Activated T-helper 17 cell treated with anti-CD3 and anti-CD28 coated beads, Interleukin-2, amount 50 U/mL, for 72 hours (primary cell): ENCODE measurements at regions not wholly inside any gene's neighbourhood (a gene's known extent, or its start where the extent isn't known, plus 50 kb on each side); places are given as distances from the start of the nearest gene placed in this dataset.

Source experiments
- ATAC-seq: fragments of 150-1000 bp; cut with Tn5 transposase; replicated peaks from 2 replicates; pipeline ENCODE4 v1.10.0; 2021; ENCODE audit warnings: mild to moderate bottlenecking, moderate library complexity
- H3K27ac Mint-ChIP-seq: one replicate; pipeline ENCODE4 v1.8.0; 2022; ENCODE audit warnings: mixed read lengths
- H3K27me3 Mint-ChIP-seq: one replicate; pipeline ENCODE4 v1.8.0; 2022; ENCODE audit warnings: mixed read lengths
- H3K36me3 Mint-ChIP-seq: one replicate; pipeline ENCODE4 v1.8.0; 2022; ENCODE audit warnings: low read depth, mild to moderate bottlenecking, mixed read lengths
- H3K4me1 Mint-ChIP-seq: one replicate; pipeline ENCODE4 v1.8.0; 2022; ENCODE audit warnings: mixed read lengths
- H3K4me3 Mint-ChIP-seq: one replicate; pipeline ENCODE4 v1.8.0; 2022; ENCODE audit warnings: mild to moderate bottlenecking, mixed read lengths
- H3K9me3 Mint-ChIP-seq: one replicate; pipeline ENCODE4 v1.8.0; 2022; ENCODE audit warnings: mixed read lengths

DNA sequence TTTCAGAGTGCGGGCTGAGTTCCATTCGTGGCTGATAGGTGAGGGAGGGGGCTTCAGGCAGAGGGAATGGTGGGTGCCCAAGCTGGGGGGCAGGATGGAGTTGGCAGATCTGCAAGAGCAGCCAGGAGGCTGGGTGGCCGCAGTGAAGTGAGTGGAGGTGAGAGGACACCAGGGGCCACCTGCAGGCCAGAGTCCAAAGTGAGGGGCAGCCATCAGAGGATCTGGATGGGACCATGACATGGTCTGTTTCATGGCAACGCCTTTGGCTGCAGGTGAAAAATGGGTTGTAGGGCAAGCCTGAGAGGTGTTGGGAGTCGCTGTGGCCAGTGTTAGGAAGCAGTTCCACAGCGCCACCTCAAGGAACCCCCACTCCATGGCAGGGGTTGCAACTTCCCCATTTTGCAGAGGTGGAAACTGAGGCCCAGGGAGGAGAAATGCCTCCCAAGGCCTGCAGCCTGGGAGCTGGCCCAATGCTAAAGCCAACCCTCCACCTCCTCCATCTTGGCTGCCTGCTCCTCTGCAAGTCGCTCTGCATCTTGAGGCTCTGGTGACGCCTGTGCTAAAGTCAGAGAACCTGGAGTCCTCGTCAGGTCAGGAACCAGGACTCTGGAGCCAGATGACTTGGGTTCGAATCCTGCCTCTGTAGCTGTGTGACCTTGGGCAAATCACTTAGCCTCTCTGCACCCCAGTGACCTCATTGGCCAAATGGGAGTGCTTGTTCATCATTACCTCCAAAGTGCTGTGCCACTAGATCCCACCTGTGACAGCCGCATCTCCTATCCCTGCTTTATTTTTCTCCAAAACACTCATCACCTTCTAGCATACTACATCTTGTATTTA lies 153.8 kb downstream of the CEBPB start:
- H3K9me3 Mint-ChIP-seq = no peaks in the 10 kb centered on the region
- H3K4me3 Mint-ChIP-seq = no peak overlapping the region
- H3K36me3 Mint-ChIP-seq = no peaks in the 10 kb centered on the region
- no peak for ATAC-seq
- no peak overlapping the region for H3K27ac Mint-ChIP-seq
- no peaks in the 10 kb centered on the region for H3K27me3 Mint-ChIP-seq
- H3K4me1 Mint-ChIP-seq = peaks cover 13% of the 10 kb centered on the region

- H3K36me3 Mint-ChIP-seq = no peaks in the 10 kb centered on the region
- no peaks in the 10 kb centered on the region for H3K27me3 Mint-ChIP-seq
- H3K4me3 Mint-ChIP-seq = no peak overlapping the region
- H3K9me3 Mint-ChIP-seq = no peaks in the 10 kb centered on the region
- no peak for ATAC-seq
- no peak overlapping the region for H3K27ac Mint-ChIP-seq
- H3K4me1 Mint-ChIP-seq = peaks cover 4% of the 10 kb centered on the region
Observed at GRCh38 chr20:50345712-50346373, 155.2 kb downstream of the CEBPB start.

- no peak overlapping the region for H3K4me3 Mint-ChIP-seq
- peaks cover 4% of the 10 kb centered on the region for H3K4me1 Mint-ChIP-seq
- H3K27ac Mint-ChIP-seq = no peak overlapping the region
- no peaks in the 10 kb centered on the region for H3K27me3 Mint-ChIP-seq
- H3K9me3 Mint-ChIP-seq = no peaks in the 10 kb centered on the region
- no peak for ATAC-seq
- no peaks in the 10 kb centered on the region for H3K36me3 Mint-ChIP-seq
Observed at GRCh38 chr20:50346374-50347283, 156.0 kb downstream of the CEBPB start.

DNA sequence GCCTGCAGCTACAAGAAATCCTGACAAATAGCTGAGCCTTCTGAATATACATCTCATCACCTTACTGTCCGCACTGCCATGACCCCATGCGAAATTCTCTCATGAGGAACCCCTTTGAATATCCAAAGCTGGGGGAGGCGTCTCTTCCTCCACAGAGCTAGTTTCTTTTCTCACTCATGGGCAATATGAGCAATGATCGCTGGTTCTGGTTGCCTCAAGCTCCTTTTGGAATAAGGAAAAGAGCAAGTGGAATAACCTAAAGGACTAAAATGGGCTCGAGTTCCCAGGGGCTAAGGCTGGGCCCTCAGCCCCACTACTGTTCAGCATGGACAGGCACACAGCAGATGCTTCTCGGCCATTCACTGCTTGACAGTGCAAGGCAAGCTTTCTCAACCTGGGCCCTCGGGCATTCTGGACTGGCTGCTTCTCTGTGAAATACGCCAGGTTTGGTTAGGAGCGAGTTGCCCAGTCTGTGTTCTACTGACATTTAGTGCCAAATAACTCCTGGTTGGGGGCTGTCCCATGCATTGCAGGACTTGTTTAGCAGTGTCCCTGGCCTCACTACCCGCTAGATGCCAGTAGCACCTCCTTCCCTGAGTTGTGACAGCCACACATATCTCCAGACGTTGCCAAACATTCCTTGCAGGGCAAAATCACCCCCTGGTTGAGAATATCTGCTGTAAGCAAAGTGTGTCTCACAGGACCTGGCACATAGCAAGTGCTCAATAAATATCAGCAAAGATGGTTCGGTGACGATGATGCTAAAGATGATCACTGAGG lies 156.8 kb downstream of the CEBPB start:
- no peaks in the 10 kb centered on the region for H3K36me3 Mint-ChIP-seq
- no peaks in the 10 kb centered on the region for H3K9me3 Mint-ChIP-seq
- no peaks in the 10 kb centered on the region for H3K27me3 Mint-ChIP-seq
- H3K4me3 Mint-ChIP-seq = no peak overlapping the region
- H3K27ac Mint-ChIP-seq = no peak overlapping the region
- no peak for ATAC-seq
- peaks cover 7% of the 10 kb centered on the region for H3K4me1 Mint-ChIP-seq

GRCh38 chr20:50348096-50348495 lies 157.5 kb downstream of the CEBPB start:
- Mint-ChIP-seq H3K9me3 (no peaks in the 10 kb centered on the region), H3K27me3 (no peaks in the 10 kb centered on the region), H3K27ac (no peak overlapping the region), H3K36me3 (no peaks in the 10 kb centered on the region), H3K4me3 (no peak overlapping the region), H3K4me1 (peaks cover 9% of the 10 kb centered on the region)
- no peak for ATAC-seq

GRCh38 chr20:50350510-50351249 lies 159.5 kb upstream of the PTPN1 start:
- H3K4me1 Mint-ChIP-seq = peaks cover 9% of the 10 kb centered on the region
- H3K36me3 Mint-ChIP-seq = no peaks in the 10 kb centered on the region
- no peak overlapping the region for H3K27ac Mint-ChIP-seq
- no peak overlapping the region for H3K4me3 Mint-ChIP-seq
- no peaks in the 10 kb centered on the region for H3K27me3 Mint-ChIP-seq
- no peaks in the 10 kb centered on the region for H3K9me3 Mint-ChIP-seq
- ATAC-seq = no peak

DNA sequence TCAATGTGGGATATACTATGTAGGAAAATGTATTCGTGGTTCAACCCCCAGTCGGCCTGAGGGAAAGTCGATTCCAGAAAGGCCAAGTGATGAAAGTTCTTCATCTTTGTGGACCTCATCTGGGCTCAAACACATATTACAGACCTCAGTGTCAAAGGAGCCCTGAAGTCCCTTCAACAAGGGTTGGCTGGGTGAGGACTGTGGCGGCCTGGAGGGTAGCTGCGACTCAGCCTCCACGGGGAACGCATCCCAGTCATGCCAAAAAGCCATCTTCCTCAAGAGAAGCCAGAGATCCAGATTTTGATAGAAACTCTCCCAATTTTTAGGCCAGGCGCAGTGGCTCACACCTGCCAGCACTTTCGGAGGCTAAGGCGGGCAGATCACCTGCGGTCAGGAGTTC lies 158.6 kb upstream of the PTPN1 start:
- no peaks in the 10 kb centered on the region for H3K36me3 Mint-ChIP-seq
- H3K9me3 Mint-ChIP-seq = no peaks in the 10 kb centered on the region
- no peaks in the 10 kb centered on the region for H3K27me3 Mint-ChIP-seq
- no peak overlapping the region for H3K27ac Mint-ChIP-seq
- H3K4me3 Mint-ChIP-seq = no peak overlapping the region
- no peak for ATAC-seq
- peaks cover 9% of the 10 kb centered on the region for H3K4me1 Mint-ChIP-seq

GRCh38 chr20:50353289-50353961 lies 156.8 kb upstream of the PTPN1 start:
- no peaks in the 10 kb centered on the region for H3K27me3 Mint-ChIP-seq
- H3K4me3 Mint-ChIP-seq = no peak overlapping the region
- ATAC-seq = no peak
- peaks cover 9% of the 10 kb centered on the region for H3K4me1 Mint-ChIP-seq
- H3K27ac Mint-ChIP-seq = no peak overlapping the region
- no peaks in the 10 kb centered on the region for H3K36me3 Mint-ChIP-seq
- H3K9me3 Mint-ChIP-seq = no peaks in the 10 kb centered on the region

GRCh38 chr20:50354721-50355589 lies 155.2 kb upstream of the PTPN1 start:
- Mint-ChIP-seq H3K9me3 (no peaks in the 10 kb centered on the region), H3K4me3 (no peak overlapping the region), H3K27me3 (peaks cover 8% of the 10 kb centered on the region), H3K27ac (no peak overlapping the region), H3K4me1 (peaks cover 4% of the 10 kb centered on the region), H3K36me3 (no peaks in the 10 kb centered on the region)
- no peak for ATAC-seq

DNA sequence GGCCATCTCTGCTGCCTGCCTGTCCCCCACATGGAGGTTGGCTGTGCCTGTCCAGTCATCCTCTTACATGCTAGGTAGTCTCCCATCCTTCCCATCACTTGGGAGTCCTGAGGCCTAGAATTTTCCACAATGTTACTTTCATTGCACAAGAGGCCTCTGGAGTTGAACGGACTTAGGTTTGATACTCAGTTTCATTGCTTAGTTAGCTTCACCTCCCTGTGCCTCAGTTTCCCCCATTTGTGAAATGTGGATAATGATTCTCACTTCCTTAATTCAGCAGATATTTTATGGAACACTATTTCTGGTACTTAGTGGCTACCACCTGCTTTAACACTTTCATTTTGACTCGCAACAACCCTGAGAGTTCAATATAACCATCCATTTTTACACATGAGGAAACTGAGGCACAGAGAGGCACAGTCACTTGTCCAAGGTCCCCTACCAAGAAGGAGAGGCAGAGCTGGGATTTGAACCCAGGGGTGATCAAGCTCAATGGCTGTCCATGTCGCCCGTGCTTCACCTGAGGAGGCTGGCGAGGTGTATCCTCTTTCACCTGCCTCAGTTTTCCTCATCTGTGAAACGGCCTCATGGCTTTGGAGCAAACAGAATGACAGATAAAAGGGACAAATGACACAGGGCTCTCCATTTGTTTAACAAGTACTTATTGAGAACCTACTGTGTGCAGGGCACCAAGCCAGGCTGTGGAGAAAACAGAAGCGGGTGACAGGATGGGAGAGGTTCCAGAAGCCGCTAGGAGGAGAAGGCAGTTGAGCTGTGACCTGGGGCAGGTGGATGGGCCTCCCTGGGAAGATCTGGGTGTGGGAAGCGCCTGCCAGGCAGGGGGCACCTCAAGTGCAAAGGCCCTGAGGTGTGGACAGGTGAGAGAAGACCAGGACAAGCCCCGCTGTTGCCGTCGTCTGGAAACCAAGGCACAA lies 154.3 kb upstream of the PTPN1 start:
- peak overlapping the region; percentile 44 for H3K27ac Mint-ChIP-seq
- no peak for ATAC-seq
- H3K4me3 Mint-ChIP-seq = no peak overlapping the region
- H3K27me3 Mint-ChIP-seq = peaks cover 8% of the 10 kb centered on the region
- no peaks in the 10 kb centered on the region for H3K36me3 Mint-ChIP-seq
- H3K9me3 Mint-ChIP-seq = no peaks in the 10 kb centered on the region
- H3K4me1 Mint-ChIP-seq = peaks cover 4% of the 10 kb centered on the region

- Mint-ChIP-seq H3K9me3 (no peaks in the 10 kb centered on the region), H3K36me3 (no peaks in the 10 kb centered on the region), H3K27me3 (peaks cover 8% of the 10 kb centered on the region), H3K4me1 (peaks cover 4% of the 10 kb centered on the region), H3K27ac (peak overlapping the region; percentile 44), H3K4me3 (no peak overlapping the region)
- ATAC-seq = no peak
Observed at GRCh38 chr20:50356525-50356885, 153.7 kb upstream of the PTPN1 start.
